Stimulated activated CD8-positive, alpha-beta memory T cell treated with anti-CD3 and anti-CD28 coated beads, Interleukin-7, amount 100 ng/mL, for 4 hours (primary cell): ENCODE measurements at regions not wholly inside any gene's neighbourhood (a gene's known extent, or its start where the extent isn't known, plus 50 kb on each side); places are given as distances from the start of the nearest gene placed in this dataset.

Experiments
- DNase-seq, 2 donors: peaks; one replicate each; pipeline ENCODE4 v3.0.0-alpha.2; 2020; ENCODE audit warnings: low read depth in 2 of 2

- DNase-seq = no peak
Observed at GRCh38 chr6:156057869-156058268, 602.2 kb upstream of the NOX3 start.

GRCh38 chr6:156056085-156056484 lies 600.4 kb upstream of the NOX3 start:
- no peak for DNase-seq

GRCh38 chr6:156053626-156054025 lies 598.0 kb upstream of the NOX3 start:
- DNase-seq = no peak

- DNase-seq = no peak
Observed at GRCh38 chr6:156046841-156047449, 591.3 kb upstream of the NOX3 start.

- no peak for DNase-seq
Observed at GRCh38 chr6:156046268-156046665, 590.6 kb upstream of the NOX3 start.

GRCh38 chr6:156045401-156046267 lies 590.0 kb upstream of the NOX3 start:
- DNase-seq = no peak

GRCh38 chr6:156033598-156033997 lies 578.0 kb upstream of the NOX3 start:
- DNase-seq = no peak

- DNase-seq = no peak
Observed at GRCh38 chr6:156031516-156031915, 575.9 kb upstream of the NOX3 start.

- DNase-seq = no peak
Observed at GRCh38 chr6:156030053-156030452, 574.4 kb upstream of the NOX3 start.

GRCh38 chr6:156029286-156029985 lies 573.8 kb upstream of the NOX3 start:
- DNase-seq = no peak

GRCh38 chr6:156028335-156029131 lies 572.9 kb upstream of the NOX3 start:
- DNase-seq = no peak

- no peak for DNase-seq
Observed at GRCh38 chr6:156027248-156027626, 571.6 kb upstream of the NOX3 start.

- no peak for DNase-seq
Observed at GRCh38 chr6:156026486-156027247, 571.0 kb upstream of the NOX3 start.

- DNase-seq = no peak
Observed at GRCh38 chr6:156024339-156024738, 568.7 kb upstream of the NOX3 start.

- no peak for DNase-seq
Observed at GRCh38 chr6:156021746-156022396, 566.2 kb upstream of the NOX3 start.

- no peak for DNase-seq
Observed at GRCh38 chr6:156017838-156018237, 562.2 kb upstream of the NOX3 start.

- DNase-seq = no peak
Observed at GRCh38 chr6:156016186-156016976, 560.7 kb upstream of the NOX3 start.

GRCh38 chr6:156013155-156013554 lies 557.5 kb upstream of the NOX3 start:
- DNase-seq = no peak

- DNase-seq = no peak
Observed at GRCh38 chr6:156009656-156010055, 554.0 kb upstream of the NOX3 start.

- no peak for DNase-seq
Observed at GRCh38 chr6:156004796-156005195, 549.2 kb upstream of the NOX3 start.
